NT2/D1 (cell line): ENCODE measurements at regions not wholly inside any gene's neighbourhood (a gene's known extent, or its start where the extent isn't known, plus 50 kb on each side); places are given as distances from the start of the nearest gene placed in this dataset.

Experiments used
- SUZ12 ChIP-seq: IDR thresholded peaks from 2 replicates; pipeline ENCODE4 v1.6.1; 2011; ENCODE audit not compliant: insufficient read length, insufficient read depth; ENCODE audit errors: extremely low read depth
- YY1 ChIP-seq: IDR thresholded peaks from 2 replicates; pipeline ENCODE4 v1.6.1; 2011; ENCODE audit not compliant: insufficient read length, insufficient read depth
- ZNF274 ChIP-seq: IDR thresholded peaks from 2 replicates; pipeline ENCODE4 v1.6.1; 2011; ENCODE audit warnings: mild to moderate bottlenecking, low read depth, low read length

DNA sequence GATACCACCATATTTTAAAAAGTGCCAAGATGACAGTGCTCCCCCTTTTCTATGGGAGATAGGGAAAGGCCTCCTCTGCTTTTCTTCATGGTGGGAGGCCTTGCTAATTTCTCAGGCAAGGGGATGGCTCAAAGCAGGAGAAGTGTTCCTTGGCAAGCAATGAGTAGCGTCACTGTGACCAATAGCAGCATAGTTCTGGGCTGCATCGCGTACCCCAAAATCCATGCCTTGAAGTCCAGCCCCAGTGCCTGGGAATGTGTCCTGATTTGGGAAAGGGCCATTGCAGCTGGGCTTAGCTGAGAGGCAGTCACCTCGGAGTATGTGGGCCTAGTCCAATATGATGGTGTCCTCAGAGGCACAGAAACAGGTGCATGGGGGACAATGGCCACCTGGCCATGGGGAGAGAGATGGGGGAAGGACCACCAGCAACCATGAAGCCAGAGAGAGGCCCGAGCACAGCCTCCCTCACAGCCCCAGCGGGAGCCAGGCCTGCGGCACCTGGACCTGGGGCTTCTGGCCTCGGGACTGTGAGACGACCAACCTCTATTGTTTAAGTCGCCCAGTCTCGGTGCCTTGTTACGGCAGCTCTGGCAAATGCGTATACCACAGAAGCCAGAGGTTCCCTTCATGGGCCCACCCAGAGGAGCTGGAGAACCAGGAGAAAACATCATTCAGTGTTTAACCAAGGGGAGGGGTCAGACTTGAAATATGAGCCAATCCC lies 153.1 kb upstream of the RPS6KA2 start:
- TF ChIP-seq ZNF274, result no peak
- TF ChIP-seq SUZ12, result no peak
- TF ChIP-seq YY1, result no peak
